Osteocyte (in vitro differentiated cells): ENCODE measurements at regions not wholly inside any gene's neighbourhood (a gene's known extent, or its start where the extent isn't known, plus 50 kb on each side); places are given as distances from the start of the nearest gene placed in this dataset.

Experiments
- DNase-seq: peaks from one replicate; pipeline ENCODE4 v3.0.0; 2021; ENCODE audit warnings: mixed read lengths; ENCODE audit not compliant: unreplicated experiment; ENCODE audit errors: extremely low spot score
- H3K27ac Mint-ChIP-seq: one replicate; pipeline ENCODE4 v1.8.0; 2021; ENCODE audit warnings: mild to moderate bottlenecking, mixed read lengths; ENCODE audit not compliant: unreplicated experiment
- H3K27me3 Mint-ChIP-seq: one replicate; pipeline ENCODE4 v1.8.0; 2021; ENCODE audit warnings: mixed read lengths; ENCODE audit not compliant: unreplicated experiment
- H3K36me3 Mint-ChIP-seq: one replicate; pipeline ENCODE4 v1.8.0; 2021; ENCODE audit warnings: mixed read lengths; ENCODE audit not compliant: unreplicated experiment
- H3K4me1 Mint-ChIP-seq: one replicate; pipeline ENCODE4 v1.8.0; 2021; ENCODE audit warnings: mixed read lengths; ENCODE audit not compliant: unreplicated experiment
- H3K4me3 Mint-ChIP-seq: one replicate; pipeline ENCODE4 v1.8.0; 2021; ENCODE audit warnings: mild to moderate bottlenecking, moderate library complexity, mixed read lengths; ENCODE audit not compliant: unreplicated experiment
- H3K9me3 Mint-ChIP-seq: one replicate; pipeline ENCODE4 v1.8.0; 2021; ENCODE audit warnings: mixed read lengths; ENCODE audit not compliant: unreplicated experiment
- TF ChIP-seq, protein P1 (sequence below): fragments of 200-600 bp; sonication (generic); IDR thresholded peaks from 2 replicates; pipeline ENCODE4 v1.5.0; 2021; ENCODE audit warnings: antibody characterized with exemption, mild to moderate bottlenecking, moderate library complexity

DNA sequence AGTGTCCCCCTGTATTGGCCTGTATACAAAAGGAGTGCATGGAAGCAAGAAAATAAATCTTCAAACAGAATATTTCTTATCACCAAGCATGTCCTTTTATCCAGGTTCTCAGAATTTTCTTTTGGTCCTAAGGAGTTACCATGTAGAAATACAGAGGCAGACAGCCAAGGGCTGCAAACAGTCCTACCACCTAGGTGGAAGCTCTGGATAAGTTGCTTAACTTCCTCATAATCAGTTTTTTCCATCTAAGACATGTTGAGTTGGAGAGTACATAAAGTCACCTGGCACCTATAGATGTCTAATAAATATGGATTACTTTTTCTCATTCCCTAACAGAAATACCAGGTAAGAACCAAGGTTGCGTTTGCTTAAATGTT, 57.0 kb upstream of the BLID start:
- DNase-seq = no peak
- no peaks in the 10 kb centered on the region for H3K9me3 Mint-ChIP-seq
- H3K36me3 Mint-ChIP-seq = peaks cover 2% of the 10 kb centered on the region
- TF ChIP-seq, protein P1, sequence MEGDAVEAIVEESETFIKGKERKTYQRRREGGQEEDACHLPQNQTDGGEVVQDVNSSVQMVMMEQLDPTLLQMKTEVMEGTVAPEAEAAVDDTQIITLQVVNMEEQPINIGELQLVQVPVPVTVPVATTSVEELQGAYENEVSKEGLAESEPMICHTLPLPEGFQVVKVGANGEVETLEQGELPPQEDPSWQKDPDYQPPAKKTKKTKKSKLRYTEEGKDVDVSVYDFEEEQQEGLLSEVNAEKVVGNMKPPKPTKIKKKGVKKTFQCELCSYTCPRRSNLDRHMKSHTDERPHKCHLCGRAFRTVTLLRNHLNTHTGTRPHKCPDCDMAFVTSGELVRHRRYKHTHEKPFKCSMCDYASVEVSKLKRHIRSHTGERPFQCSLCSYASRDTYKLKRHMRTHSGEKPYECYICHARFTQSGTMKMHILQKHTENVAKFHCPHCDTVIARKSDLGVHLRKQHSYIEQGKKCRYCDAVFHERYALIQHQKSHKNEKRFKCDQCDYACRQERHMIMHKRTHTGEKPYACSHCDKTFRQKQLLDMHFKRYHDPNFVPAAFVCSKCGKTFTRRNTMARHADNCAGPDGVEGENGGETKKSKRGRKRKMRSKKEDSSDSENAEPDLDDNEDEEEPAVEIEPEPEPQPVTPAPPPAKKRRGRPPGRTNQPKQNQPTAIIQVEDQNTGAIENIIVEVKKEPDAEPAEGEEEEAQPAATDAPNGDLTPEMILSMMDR = no peak
- no peak overlapping the region for H3K4me3 Mint-ChIP-seq
- no peaks in the 10 kb centered on the region for H3K27me3 Mint-ChIP-seq
- peak overlapping the region; percentile 61 for H3K27ac Mint-ChIP-seq
- peaks cover 79% of the 10 kb centered on the region for H3K4me1 Mint-ChIP-seq

DNA sequence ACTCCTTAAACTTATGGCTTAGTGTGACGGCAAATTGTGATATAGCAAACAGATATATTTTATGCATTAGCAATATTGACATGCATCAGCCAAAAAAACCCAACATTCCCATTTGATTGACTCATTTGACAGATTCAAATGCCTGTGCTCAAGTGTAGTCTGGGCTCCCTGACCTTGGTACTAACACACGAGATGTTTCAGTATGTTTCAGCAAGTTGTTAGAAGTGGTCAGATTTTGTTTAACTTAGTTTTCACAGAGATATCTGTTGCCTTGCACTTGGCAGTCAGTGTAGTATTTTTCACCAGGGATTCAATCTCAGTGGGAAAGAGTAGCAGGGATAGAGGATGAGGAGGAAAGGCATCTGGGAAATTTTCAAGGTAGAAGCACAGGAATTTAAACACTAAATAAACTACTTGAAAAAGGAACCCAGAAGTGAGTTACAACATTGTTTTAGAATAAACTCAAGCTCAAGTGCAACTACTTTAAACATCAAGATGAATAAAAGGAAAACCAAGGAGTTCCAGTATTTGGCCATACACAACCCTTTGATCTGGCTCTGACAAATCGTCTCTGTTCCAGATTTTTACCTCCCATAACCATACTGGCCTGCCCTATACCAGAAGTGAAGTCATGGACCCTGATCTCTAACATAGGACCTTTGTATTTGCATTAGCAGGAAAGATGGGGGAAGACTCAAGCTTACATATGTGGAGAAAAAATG, 56.5 kb upstream of the BLID start:
- Mint-ChIP-seq H3K27me3 (no peaks in the 10 kb centered on the region), H3K36me3 (peaks cover 2% of the 10 kb centered on the region), H3K9me3 (no peaks in the 10 kb centered on the region), H3K4me1 (peaks cover 79% of the 10 kb centered on the region), H3K27ac (peak overlapping the region; percentile 61), H3K4me3 (no peak overlapping the region)
- TF ChIP-seq, protein P1 = no peak
- no peak for DNase-seq

DNA sequence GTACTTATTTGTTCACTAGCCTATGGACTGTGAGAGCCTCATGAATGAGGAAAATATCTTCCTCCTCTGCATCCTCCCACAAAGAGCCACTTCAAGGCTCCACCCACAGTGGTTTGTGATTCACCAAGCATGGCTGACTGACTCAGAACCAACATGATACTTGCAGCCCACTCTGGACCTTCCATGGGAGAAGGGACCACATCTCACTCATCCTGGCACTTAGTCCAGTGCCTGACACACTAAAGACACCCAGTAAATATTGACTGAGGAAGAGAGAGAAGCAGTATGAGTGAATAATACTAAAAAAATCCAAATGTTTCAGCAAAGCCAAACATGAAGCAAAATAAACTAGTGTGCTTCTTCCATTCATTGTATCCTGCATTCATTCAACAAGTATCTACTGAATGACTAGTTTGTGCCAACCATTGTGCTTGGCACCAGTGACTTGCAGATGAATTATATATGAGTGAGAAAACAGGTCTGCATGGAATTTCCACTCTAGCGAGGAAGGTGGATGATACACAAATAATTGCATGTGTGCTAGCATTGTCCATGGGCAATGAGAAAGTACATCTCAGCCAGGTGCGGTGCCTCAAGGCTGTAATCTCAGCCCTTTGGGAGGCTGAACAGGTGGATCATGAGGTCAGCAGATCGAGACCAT, 54.9 kb upstream of the BLID start:
- peaks cover 71% of the 10 kb centered on the region for H3K4me1 Mint-ChIP-seq
- no peaks in the 10 kb centered on the region for H3K9me3 Mint-ChIP-seq
- no peak overlapping the region for H3K4me3 Mint-ChIP-seq
- peaks cover 2% of the 10 kb centered on the region for H3K36me3 Mint-ChIP-seq
- DNase-seq = no peak
- H3K27me3 Mint-ChIP-seq = no peaks in the 10 kb centered on the region
- TF ChIP-seq, protein P1 = no peak
- H3K27ac Mint-ChIP-seq = peak overlapping the region; percentile 73

DNA sequence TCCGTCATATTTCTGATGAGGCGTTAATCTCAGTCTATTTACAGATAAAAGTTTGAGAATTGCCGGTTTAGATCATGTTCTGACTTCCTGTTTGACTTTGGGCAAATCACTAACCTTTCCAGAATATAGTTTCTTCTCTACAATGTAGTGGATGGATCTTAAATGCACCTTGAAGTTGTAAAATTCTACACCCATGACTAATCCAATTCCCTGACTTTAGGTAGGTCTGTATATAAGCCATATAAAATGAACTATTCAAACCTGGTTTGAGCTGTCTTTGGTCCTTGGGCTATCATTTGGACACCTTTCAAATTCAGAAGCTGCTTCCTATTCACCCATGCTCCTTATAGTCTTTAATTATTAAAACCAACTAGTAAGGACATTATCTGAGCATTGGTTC, 52.2 kb upstream of the BLID start:
- Mint-ChIP-seq H3K36me3 (peaks cover 2% of the 10 kb centered on the region), H3K27ac (peak overlapping the region; percentile 67), H3K4me1 (peaks cover 72% of the 10 kb centered on the region), H3K4me3 (no peak overlapping the region), H3K27me3 (no peaks in the 10 kb centered on the region), H3K9me3 (no peaks in the 10 kb centered on the region)
- no peak for DNase-seq
- TF ChIP-seq, protein P1 = no peak

DNA sequence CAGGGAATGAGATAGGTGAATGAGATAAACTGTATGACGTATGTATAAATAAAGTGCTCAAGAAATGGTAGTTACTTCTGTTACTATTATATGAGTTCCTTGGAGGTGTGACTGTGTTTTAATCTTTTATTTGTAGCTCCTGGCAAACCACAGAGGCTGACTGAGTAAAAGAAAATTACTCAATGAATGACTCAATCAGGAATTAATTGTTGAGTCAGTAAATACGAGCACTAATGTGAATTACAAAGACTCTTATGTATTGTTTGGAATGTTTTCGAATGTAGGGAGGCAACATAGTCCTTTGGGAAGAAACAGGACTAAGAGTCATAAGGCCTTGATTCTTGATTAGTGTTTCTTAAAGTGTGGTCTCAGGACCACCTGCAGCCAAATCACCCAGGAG, 51.1 kb upstream of the BLID start:
- peaks cover 64% of the 10 kb centered on the region for H3K4me1 Mint-ChIP-seq

More for the DNA sequence above, 51.1 kb upstream of the BLID start:
- H3K27ac Mint-ChIP-seq = peak overlapping the region; percentile 67
- H3K9me3 Mint-ChIP-seq = no peaks in the 10 kb centered on the region
- no peak overlapping the region for H3K4me3 Mint-ChIP-seq
- peaks cover 2% of the 10 kb centered on the region for H3K36me3 Mint-ChIP-seq
- TF ChIP-seq, protein P1 = no peak
- H3K27me3 Mint-ChIP-seq = no peaks in the 10 kb centered on the region
- no peak for DNase-seq
